ENCODE measurements at regions not wholly inside any gene's neighbourhood (a gene's known extent, or its start where the extent isn't known, plus 50 kb on each side); places are given as distances from the start of the nearest gene placed in this dataset.
"Not testable (repeated sequence)": the region's sequence is repeated elsewhere in the genome, so short reads cannot be mapped to it uniquely, and the experiment has no call there.

DNA sequence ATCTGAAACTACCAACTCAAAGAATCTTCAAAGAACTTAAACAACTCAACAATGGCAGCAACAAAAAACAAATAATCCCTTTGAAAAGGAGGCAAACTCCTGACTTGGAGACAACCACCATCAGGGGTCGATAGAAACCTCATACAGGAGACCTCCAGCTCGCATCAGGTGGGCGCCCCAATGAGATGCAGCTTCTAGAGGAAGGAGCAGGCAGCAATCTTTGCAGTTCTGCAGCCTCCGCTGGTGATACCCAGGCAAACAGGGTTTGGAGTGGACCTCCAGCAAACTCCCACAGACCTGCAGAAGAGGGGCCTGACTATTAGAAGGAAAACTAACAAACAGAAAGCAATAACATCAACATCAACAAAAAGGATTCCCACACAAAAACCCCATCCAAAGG, 93.2 kb downstream of the CYLC1 start:
- H3K9me3 Mint-ChIP-seq; H3F3A ChIP-seq (replicated peaks; ENCODE audit: low read depth); H3K27me3 Mint-ChIP-seq (ENCODE audit: insufficient read depth, low read depth, poor library complexity); H3K27ac ChIP-seq (ENCODE audit: low read depth); H3K36me3 ChIP-seq (ENCODE audit: insufficient read depth); H3K4me3 Mint-ChIP-seq; H3K36me3 Mint-ChIP-seq (ENCODE audit: low read depth); H3K4me3 ChIP-seq; H3K27me3 ChIP-seq (ENCODE audit: insufficient read depth); H3K27ac Mint-ChIP-seq; H3K4me2 ChIP-seq; H4K20me1 ChIP-seq (replicated peaks; ENCODE audit: insufficient read depth); H3K79me2 ChIP-seq (replicated peaks; ENCODE audit: insufficient read depth); ATAC-seq; H3K4me1 Mint-ChIP-seq; H3K9me2 ChIP-seq (ENCODE audit: insufficient read depth); H3K4me1 ChIP-seq (ENCODE audit: insufficient read depth); H2AFZ ChIP-seq: not testable (repeated sequence)
- TF ChIP-seq, protein P1, sequence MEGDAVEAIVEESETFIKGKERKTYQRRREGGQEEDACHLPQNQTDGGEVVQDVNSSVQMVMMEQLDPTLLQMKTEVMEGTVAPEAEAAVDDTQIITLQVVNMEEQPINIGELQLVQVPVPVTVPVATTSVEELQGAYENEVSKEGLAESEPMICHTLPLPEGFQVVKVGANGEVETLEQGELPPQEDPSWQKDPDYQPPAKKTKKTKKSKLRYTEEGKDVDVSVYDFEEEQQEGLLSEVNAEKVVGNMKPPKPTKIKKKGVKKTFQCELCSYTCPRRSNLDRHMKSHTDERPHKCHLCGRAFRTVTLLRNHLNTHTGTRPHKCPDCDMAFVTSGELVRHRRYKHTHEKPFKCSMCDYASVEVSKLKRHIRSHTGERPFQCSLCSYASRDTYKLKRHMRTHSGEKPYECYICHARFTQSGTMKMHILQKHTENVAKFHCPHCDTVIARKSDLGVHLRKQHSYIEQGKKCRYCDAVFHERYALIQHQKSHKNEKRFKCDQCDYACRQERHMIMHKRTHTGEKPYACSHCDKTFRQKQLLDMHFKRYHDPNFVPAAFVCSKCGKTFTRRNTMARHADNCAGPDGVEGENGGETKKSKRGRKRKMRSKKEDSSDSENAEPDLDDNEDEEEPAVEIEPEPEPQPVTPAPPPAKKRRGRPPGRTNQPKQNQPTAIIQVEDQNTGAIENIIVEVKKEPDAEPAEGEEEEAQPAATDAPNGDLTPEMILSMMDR (conservative IDR thresholded peaks at IDR 0.05; ENCODE audit: low read depth in 2 of 2) = peak; percentile 34 to 43
- DNase-seq (ENCODE audit: low spot score) = peak; percentile 39

DNA sequence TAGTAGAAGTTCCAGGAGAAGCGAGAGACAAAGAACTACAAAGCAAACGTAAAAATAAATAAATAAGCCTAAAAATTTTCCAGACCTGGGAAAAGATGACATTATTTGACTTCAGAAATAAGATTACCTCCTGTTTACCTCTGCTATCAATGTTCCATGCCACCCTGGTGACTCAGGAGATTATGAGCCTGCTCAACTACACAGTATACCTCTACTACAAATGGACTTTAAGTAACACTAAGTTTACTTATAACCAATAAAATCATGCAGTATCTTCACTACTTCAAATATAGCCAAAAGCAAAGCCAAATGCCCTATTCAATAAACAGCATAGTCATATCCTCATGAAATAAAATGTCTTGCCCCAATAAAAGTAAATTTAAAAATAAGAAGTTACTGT, 105.4 kb downstream of the CYLC1 start:
- Histone ChIP-seq H3K4me3 (no peak overlapping the region), H3K36me3 (ENCODE audit: insufficient read depth) (no peaks in the 10 kb centered on the region), H3K27ac (ENCODE audit: low read depth) (no peak overlapping the region), H3K27me3 (ENCODE audit: insufficient read depth) (no peaks in the 10 kb centered on the region), H3K4me1 (ENCODE audit: insufficient read depth) (no peaks in the 10 kb centered on the region), H4K20me1 (replicated peaks; ENCODE audit: insufficient read depth) (no peaks in the 10 kb centered on the region), H3K9me2 (ENCODE audit: insufficient read depth) (no peaks in the 10 kb centered on the region), H3K79me2 (replicated peaks; ENCODE audit: insufficient read depth) (no peaks in the 10 kb centered on the region), H3F3A (replicated peaks; ENCODE audit: low read depth) (no peaks in the 10 kb centered on the region), H2AFZ (no peak overlapping the region), H3K4me2 (no peak overlapping the region)
- ATAC-seq = no peak
- no peaks in the 10 kb centered on the region for H3K27me3 Mint-ChIP-seq (ENCODE audit: insufficient read depth, low read depth, poor library complexity)
- no peaks in the 10 kb centered on the region for H3K4me1 Mint-ChIP-seq
- no peaks in the 10 kb centered on the region for H3K36me3 Mint-ChIP-seq (ENCODE audit: low read depth)
- H3K9me3 Mint-ChIP-seq = no peaks in the 10 kb centered on the region
- DNase-seq (ENCODE audit: low spot score) = no peak
- no peak overlapping the region for H3K4me3 Mint-ChIP-seq
- H3K27ac Mint-ChIP-seq = no peak overlapping the region
- TF ChIP-seq, protein P1 (conservative IDR thresholded peaks at IDR 0.05; ENCODE audit: low read depth in 2 of 2) = no peak
- TF ChIP-seq, protein P2, sequence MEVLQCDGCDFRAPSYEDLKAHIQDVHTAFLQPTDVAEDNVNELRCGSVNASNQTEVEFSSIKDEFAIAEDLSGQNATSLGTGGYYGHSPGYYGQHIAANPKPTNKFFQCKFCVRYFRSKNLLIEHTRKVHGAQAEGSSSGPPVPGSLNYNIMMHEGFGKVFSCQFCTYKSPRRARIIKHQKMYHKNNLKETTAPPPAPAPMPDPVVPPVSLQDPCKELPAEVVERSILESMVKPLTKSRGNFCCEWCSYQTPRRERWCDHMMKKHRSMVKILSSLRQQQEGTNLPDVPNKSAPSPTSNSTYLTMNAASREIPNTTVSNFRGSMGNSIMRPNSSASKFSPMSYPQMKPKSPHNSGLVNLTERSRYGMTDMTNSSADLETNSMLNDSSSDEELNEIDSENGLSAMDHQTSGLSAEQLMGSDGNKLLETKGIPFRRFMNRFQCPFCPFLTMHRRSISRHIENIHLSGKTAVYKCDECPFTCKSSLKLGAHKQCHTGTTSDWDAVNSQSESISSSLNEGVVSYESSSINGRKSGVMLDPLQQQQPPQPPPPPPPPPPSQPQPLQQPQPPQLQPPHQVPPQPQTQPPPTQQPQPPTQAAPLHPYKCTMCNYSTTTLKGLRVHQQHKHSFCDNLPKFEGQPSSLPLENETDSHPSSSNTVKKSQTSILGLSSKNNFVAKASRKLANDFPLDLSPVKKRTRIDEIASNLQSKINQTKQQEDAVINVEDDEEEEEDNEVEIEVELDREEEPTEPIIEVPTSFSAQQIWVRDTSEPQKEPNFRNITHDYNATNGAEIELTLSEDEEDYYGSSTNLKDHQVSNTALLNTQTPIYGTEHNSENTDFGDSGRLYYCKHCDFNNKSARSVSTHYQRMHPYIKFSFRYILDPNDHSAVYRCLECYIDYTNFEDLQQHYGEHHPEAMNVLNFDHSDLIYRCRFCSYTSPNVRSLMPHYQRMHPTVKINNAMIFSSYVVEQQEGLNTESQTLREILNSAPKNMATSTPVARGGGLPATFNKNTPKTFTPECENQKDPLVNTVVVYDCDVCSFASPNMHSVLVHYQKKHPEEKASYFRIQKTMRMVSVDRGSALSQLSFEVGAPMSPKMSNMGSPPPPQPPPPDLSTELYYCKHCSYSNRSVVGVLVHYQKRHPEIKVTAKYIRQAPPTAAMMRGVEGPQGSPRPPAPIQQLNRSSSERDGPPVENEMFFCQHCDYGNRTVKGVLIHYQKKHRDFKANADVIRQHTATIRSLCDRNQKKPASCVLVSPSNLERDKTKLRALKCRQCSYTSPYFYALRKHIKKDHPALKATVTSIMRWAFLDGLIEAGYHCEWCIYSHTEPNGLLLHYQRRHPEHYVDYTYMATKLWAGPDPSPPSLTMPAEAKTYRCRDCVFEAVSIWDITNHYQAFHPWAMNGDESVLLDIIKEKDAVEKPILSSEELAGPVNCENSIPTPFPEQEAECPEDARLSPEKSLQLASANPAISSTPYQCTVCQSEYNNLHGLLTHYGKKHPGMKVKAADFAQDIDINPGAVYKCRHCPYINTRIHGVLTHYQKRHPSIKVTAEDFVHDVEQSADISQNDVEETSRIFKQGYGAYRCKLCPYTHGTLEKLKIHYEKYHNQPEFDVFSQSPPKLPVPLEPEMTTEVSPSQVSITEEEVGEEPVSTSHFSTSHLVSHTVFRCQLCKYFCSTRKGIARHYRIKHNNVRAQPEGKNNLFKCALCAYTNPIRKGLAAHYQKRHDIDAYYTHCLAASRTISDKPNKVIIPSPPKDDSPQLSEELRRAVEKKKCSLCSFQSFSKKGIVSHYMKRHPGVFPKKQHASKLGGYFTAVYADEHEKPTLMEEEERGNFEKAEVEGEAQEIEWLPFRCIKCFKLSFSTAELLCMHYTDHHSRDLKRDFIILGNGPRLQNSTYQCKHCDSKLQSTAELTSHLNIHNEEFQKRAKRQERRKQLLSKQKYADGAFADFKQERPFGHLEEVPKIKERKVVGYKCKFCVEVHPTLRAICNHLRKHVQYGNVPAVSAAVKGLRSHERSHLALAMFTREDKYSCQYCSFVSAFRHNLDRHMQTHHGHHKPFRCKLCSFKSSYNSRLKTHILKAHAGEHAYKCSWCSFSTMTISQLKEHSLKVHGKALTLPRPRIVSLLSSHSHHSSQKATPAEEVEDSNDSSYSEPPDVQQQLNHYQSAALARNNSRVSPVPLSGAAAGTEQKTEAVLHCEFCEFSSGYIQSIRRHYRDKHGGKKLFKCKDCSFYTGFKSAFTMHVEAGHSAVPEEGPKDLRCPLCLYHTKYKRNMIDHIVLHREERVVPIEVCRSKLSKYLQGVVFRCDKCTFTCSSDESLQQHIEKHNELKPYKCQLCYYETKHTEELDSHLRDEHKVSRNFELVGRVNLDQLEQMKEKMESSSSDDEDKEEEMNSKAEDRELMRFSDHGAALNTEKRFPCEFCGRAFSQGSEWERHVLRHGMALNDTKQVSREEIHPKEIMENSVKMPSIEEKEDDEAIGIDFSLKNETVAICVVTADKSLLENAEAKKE (CRISPR knock-in tag; IDR thresholded peaks at IDR 0.05) = no peak
- TF ChIP-seq ZNF114 (CRISPR knock-in tag; IDR thresholded peaks at IDR 0.05) = no peak
- TF ChIP-seq EZH2phosphoT487 (IDR thresholded peaks at IDR 0.05; ENCODE audit: unreplicated experiment) = no peak
- TF ChIP-seq NANOG (IDR thresholded peaks at IDR 0.05; ENCODE audit: borderline replicate concordance) = no peak
- no peak for TF ChIP-seq EZH2 (IDR thresholded peaks at IDR 0.05; ENCODE audit: low read depth, unreplicated experiment)
- TF ChIP-seq, protein P3, sequence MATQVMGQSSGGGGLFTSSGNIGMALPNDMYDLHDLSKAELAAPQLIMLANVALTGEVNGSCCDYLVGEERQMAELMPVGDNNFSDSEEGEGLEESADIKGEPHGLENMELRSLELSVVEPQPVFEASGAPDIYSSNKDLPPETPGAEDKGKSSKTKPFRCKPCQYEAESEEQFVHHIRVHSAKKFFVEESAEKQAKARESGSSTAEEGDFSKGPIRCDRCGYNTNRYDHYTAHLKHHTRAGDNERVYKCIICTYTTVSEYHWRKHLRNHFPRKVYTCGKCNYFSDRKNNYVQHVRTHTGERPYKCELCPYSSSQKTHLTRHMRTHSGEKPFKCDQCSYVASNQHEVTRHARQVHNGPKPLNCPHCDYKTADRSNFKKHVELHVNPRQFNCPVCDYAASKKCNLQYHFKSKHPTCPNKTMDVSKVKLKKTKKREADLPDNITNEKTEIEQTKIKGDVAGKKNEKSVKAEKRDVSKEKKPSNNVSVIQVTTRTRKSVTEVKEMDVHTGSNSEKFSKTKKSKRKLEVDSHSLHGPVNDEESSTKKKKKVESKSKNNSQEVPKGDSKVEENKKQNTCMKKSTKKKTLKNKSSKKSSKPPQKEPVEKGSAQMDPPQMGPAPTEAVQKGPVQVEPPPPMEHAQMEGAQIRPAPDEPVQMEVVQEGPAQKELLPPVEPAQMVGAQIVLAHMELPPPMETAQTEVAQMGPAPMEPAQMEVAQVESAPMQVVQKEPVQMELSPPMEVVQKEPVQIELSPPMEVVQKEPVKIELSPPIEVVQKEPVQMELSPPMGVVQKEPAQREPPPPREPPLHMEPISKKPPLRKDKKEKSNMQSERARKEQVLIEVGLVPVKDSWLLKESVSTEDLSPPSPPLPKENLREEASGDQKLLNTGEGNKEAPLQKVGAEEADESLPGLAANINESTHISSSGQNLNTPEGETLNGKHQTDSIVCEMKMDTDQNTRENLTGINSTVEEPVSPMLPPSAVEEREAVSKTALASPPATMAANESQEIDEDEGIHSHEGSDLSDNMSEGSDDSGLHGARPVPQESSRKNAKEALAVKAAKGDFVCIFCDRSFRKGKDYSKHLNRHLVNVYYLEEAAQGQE (IDR thresholded peaks at IDR 0.05; ENCODE audit: unreplicated experiment) = no peak
- TF ChIP-seq POLR2AphosphoS5 (IDR thresholded peaks at IDR 0.05; ENCODE audit: low read depth) = no peak
- no peak for TF ChIP-seq STAT1 (IDR thresholded peaks at IDR 0.05; ENCODE audit: unreplicated experiment)

All from GM23338 (cell line).